ENCODE measurements at regions not wholly inside any gene's neighbourhood (a gene's known extent, or its start where the extent isn't known, plus 50 kb on each side); places are given as distances from the start of the nearest gene placed in this dataset.
"Not testable (repeated sequence)": the region's sequence is repeated elsewhere in the genome, so short reads cannot be mapped to it uniquely, and the experiment has no call there.

DNA sequence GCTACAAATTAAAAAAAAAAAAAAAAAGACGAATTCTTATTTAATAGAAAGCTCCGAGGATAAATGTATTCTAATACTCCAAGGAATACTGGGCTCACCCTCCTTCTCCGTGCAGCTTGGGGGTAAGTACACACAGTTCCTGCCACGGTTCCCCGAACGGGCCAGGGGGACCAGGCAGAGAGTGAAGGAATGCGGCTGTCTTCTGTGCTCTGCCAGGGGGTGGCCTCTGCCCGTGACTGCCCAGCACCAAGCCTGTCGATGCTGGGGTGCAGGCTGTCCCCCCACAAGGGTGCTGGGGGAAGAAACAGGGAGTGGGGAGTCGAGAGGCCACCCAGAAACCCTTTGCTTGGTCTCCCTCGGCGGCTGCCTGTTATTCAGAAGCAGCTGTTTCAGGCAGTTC is 410.1 kb upstream of the IRX1 start:
- no peak for DNase-seq

DNA sequence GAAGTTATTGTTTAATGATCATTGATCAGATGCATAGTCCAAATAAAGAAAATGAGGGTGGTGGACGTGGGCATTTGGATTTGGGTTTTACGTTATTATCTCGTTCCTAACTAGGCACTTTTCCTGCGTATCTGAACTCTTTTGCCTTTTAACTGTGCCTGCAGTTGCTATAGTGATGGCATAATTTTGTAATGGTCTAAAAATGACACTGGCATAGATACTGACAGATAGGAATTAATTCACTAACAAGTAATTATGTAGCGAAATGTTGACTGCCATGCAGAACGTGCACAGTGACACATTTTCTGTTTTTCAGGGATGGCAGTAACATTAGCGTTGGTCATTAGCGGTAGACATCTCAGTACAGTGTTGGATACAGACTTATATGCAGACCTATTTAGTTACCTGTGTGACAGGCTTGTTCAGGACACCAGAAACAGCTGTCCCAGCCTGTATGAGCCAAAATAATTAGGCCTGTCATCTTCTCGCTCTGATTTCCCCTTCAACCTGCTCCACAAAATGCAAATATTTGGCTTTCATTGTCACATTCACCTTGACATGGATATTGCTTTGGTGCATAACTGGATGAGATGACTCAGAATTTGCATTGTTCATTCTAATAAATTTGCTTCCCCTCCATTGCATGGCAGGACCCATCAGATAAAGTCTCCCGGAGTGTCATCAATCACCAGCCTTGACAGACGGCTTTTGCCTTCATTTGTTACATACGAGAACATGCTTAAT is 413.3 kb upstream of the IRX1 start:
- DNase-seq = no peak

DNA sequence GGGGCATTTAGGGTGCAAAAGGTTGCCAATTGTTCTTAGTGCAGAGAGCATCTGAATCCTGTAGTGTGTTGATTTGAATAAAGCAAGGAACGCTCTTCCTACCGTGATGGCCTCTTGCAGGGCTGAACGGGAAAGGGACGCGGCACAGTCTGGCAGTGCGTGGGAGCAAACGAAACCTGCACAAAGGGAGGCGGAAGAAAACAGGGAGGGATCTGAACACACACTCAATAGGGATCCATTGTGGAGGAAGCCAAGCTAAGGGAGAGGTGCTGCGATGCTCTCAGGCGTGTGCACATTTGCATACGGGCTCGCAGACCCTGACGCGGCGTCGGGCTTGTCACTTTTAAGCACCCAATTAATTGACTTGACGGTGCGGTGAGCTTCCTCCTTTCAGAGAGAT is 414.0 kb upstream of the IRX1 start:
- no peak for DNase-seq

DNA sequence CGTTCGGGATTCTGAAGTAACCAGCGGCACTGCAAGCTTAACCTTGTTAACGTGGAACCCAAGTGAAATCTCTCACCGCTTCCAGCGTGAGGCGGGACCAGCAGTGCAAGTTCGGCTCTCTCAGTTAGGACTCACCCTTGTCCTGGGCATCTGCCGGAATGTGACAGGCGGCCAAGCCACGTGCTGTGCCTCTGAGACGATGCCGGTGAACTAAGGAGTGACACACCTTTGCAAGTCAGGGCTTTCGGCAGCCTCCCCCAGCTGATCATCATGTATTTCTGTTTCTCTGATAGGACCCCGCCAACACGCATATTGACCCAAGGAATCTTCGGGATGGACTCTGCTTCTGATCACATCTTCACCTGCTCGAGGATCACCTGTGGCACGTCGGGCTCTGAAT is 415.0 kb upstream of the IRX1 start:
- no peak for DNase-seq

DNA sequence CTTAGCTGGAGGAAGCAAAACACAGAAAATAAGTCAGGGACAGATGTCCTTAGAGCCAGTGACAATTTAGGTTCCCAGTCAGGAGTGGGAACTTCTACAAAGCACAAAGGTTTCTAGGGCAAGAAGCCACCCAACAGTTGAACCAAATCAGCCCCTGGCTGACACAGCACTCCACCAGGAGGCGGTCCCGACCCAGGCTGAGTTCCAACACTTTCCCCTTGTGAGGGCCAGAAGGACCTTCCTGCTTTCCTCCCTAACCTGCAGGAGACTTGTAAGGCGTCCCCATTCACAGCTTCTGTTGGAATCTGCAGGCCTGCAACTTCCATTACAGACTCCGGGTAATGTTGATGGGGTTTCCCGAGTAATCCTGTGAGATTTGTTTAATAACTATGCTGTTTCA is 416.4 kb upstream of the IRX1 start:
- DNase-seq = no peak

DNA sequence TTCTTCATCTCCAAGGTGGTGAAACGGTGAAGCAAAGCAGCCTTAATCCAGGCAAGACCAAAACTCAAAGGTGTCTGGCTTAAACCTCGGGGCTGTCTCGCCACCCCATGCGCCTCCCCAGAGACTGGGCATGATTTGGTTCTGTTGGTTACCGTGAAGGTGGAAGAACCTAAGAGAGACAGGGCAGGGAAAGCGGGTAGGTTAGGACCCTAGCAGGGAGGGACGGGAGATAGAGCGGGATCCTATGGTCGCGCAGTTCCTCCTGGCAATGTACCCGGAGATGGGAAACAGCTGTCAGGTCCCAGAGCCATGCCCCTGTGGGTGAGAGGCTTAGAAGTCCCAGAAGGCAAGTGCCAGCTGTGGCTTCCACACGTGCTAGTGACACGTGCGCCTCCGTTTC is 418.3 kb upstream of the IRX1 start:
- no peak for DNase-seq

DNA sequence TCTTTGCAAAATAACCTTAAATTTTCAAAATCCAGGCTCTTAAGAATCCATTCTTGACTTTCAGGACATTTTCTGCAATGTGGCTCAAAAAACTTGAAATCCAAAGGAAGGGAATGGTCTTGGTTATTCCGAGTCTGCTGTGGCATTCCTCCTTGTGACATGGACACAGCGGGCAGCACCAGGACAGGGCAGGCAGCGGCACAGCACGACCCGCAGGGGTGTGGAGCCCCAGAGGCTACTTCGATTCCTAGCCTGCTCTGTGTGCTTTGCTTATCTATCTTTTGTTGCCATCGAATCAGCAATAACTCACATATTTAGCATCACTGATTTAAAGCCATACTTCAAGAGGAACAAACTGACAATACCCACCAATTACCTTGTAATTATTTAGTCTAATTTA is 420.2 kb upstream of the IRX1 start:
- DNase-seq = no peak

DNA sequence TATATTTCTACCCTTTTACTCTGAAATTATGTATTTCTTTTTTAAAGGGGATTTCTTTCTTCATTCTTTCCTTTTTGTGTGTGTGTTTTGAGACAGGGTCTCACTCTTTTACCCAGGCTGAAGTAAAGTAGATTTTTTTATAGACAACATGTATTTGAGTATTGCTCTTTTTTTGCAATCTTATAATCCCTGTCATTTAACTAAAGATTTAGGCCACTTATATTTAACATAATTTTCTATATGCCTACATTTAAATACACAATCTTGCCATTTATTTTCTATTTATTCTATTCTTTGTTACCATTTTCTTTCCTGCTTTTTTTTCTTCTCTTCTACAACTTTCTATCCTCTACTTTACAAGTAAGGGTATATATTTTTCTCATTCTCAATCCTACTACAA is 416.0 kb upstream of the IRX2 start:
- no peak for DNase-seq

DNA sequence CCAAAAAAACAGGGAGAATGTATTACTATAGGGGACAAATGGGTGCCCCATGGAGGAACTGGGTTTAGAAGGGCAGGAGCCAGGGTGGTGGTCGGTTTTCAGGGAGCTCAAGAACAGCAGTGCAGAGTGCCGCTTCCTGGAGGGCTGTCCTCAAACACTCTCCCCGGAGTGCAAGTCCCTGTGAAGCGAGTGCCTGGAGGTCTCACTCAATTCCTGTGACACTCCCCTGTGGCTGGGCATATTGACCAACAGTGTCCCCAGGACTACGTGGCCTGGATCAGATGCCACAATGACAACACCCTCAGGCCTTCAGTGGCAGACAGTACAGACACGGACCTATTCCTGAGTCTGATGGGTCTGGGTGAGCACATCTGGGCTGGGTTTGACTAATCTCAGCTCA is 412.1 kb upstream of the IRX2 start:
- DNase-seq = no peak

DNA sequence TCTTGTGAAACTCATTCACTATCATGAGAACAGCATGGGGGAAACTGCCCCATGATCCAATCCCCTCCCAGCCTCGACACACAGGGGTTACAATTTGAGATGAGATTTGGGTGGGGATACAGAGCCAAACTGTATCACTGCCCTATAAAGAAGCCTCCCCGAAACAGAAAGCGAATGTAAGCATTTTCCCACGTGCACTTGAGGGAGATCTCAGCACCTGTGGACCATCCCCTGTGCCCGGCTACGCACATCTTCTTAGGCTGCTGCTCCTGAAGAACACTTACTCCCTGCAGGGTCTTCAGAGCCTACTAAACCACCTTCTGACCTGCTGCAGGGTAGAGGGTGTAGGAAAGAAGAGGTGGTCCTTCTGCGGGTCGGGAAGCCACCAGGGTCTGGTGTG is 410.2 kb upstream of the IRX2 start:
- no peak for DNase-seq

DNA sequence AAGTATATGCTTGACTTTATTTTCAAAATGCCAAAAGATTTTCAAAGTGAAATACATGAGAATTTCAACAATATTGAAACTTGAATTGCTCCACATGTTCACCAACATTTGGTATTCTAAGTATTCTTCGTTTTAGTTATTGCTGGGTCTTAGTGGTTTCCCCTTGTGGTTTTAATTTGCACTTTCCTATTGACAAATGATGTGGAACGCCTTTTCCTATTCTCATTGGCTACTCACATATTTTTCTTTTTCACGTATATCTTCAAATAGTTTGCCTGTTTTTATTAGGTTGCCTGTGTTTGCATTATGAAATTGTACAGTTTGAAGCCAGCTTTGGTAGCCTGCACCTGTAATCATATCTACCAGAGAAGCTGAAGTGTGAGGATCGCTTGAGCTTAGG is 405.7 kb upstream of the IRX2 start:
- no peak for DNase-seq

DNA sequence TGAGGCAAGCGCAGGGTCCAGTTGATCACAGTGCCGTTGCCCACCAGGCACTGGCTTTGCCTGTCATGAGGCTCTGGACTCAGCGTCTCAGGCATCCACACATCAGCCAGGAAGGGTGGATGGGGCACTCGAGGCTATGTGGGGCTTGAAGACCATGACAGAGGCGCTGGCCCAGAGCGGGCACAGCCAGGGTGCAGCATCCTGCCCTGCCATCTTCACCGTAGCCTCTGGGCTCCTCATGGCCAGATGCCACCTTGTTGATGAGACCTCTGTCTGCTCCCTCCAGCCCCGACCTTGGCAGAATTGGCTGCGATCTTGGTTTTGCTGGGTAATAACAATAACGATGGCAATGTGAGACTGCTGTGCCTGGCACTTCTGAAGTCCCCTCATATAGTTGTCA is 404.2 kb upstream of the IRX2 start:
- DNase-seq = no peak

DNA sequence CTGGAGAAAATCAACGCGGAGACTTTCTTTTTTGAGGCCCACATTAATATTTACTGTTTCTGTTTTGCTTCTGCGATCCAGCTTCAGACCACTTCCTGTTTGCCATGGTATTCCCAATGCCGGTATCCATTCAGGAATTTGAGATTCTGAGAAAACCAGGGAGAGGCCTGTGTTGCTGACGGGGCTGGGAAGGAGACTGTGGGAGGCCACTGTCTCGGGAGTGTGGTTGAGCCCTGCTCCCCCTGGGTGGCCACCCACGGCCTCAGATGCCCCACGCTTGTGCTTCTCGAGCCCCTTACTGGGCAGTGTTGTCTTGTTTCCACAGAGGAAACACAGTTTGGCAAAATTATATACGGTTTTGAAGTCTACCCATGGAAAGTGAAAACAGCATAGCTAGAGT is 403.6 kb upstream of the IRX2 start:
- no peak for DNase-seq

DNA sequence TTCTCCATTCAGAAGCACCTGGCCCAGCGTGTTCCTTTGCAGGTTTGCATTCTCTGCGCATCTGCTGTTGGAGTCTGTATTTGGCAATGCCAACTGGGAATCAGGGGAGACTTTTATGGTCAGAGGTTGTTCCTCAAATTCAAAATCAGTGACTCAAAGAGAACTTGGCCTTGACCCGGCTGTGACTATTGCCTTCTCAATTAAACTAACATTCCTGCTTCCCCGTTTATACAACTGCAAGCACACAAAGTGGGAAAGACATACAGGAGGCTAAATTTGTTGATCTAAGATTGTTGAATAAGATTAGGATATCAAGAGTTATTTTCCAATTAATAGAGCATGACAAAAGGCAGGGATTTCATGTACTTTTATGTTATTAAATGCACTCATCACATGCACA is 402.4 kb upstream of the IRX2 start:
- no peak for DNase-seq

DNA sequence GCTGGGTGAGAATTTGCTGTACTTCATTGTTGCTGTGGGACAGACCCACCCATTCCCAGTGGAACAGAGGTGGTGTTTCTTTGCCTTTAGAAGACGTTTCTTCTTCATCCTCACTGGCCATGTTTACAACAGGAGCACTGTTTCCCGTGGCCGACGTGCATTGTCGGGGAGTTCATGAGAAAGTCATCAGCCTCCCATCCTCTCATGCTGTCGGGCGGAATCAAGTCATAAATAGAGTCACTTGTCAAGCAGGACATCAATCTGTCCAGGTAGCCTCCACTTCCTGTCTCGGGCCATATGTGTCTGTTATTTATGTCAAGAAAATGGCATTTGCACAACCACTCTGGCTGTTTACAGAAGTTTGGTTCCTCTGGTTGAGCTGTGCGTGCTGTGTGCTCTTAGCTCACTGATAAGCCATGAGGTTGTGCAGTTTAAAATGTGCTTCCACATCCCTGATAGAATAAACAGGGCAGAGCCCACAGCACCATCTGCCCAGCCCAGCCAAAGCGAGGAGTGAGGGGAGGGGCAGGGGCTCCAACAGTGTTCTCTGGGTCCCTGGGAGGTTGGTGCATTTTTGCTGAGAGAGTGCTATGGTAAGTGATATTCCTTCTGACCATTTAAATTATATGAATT is 401.9 kb upstream of the IRX2 start:
- DNase-seq = no peak

DNA sequence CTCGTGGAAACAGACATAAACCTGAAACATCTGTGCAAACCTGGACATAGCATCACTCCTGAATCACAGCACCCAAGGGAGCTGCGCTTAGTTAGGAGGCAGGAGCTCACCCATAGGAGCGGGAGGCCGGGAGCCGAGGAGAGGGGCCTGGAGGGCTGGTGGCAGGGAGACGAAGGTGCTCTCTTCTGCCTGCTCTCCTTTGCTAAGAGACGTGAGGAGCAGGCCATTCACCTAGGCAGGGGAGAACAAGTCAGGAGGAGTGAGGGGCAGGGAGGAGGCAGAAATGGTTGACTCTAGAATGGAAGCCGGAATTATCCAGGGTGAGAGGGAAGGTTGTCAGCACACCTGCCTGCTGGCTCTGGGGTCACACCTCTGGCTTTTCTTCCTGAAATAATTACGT is 398.4 kb upstream of the IRX2 start:
- no peak for DNase-seq

DNA sequence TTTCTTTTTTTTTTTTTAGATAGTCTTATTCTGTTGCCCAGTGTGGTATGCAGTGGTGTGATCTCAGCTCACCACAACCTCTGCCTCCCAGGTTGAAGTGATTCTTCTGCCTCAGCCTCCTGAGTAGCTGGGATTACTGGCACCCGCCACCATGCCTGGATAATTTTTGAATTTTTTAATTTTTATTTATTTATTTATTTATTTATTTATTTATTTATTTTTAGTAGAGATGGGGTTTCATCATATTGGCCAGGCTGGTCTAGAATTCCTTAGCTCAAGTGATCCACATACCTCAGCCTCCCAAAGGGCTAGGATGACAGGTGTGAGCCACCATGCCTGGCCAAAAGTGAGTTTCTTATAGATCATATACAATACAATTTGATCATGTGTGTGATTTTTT is 395.9 kb upstream of the IRX2 start:
- not testable (repeated sequence) for DNase-seq

DNA sequence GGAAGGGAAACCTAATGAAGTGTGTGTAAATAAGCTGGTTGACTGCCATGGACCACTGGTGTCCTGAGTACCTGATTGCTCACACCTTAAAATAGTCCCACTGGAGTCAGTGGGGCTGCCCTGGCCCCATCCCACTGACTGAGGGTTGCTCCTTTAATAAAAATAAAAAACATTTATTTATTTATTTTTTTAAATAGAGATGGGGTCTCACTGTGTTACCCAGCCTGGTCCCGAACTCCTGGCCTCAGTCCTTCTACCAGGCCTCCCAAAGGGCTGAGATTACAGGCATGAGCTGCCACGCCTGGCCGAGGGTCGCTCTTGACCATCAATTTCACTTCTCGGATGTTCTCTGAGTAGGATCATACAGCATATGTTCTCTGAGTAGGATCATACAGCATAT is 394.2 kb upstream of the IRX2 start:
- no peak for DNase-seq

DNA sequence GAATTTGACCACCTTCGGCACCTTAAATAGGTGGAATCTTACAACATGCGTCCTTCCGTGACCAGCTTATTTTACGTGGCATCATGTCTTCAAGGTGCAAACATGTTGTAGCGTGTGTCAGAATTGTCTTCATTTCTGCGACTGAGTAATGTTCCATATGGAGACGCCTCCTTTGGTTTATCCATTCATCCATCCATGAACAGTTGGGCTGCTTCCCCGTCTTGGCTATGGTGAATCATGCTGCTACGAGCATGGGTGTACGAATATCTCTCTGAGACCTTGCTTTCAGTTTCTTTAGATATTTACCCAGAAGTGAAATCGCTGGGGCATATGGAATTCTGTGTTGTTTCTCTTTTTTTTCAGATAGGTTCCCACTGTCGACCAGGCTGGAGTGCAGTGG is 391.9 kb upstream of the IRX2 start:
- no peak for DNase-seq

DNA sequence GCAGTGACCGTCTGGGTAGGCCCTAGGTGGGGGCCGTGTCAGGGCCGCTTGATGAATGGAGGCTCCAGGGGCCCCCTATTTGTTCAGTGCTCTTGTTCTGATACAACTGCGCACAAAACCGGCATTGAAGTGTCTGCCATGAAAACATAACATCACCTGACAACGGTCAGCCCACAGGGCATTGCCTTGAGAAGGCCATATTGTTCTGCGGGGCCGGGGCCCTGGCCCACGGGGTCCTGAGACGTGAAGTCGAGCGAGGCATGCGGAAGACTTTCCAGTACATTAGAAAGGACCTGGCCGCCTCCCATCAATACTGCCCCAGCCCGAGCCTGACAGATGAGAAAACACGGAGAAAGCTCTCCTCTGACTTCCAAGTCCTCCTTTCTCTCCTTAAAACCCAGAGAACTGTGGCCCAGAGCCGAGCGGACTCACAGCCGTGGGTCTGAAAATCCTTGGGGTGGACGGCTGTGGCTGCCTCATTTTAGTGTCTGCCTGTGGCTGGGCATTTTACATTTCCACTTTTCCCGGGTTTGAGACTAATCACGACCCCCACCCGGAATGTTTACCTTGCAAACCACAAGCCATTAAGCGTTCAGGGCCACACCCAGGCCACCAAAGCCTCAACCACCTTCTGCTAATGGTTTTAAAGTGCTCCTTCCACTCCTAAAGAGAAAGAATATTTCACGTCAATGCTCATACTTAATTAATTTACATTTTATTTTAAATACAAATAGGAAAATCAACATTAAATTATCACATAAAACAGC is 391.0 kb upstream of the IRX2 start:
- DNase-seq = no peak

DNA sequence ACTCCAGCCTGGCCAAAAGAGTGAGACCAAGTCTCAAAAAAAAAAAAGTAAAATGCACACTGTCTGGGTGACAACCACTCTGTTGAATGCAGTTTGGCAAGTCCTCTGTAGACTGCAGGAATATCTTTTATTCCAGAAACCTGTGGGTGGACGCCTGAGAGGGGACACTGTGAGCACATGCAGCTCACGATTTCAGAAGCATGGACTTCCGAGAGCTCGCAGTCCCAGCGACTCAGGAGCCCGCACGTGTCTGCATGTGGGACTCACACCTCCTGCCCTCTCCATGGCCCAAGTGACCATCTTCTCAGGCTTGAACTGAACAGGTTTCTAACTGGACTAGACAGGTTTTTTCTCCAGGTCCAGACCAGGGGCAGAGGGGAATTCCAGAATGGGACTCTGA is 388.6 kb upstream of the IRX2 start:
- DNase-seq = no peak

DNA sequence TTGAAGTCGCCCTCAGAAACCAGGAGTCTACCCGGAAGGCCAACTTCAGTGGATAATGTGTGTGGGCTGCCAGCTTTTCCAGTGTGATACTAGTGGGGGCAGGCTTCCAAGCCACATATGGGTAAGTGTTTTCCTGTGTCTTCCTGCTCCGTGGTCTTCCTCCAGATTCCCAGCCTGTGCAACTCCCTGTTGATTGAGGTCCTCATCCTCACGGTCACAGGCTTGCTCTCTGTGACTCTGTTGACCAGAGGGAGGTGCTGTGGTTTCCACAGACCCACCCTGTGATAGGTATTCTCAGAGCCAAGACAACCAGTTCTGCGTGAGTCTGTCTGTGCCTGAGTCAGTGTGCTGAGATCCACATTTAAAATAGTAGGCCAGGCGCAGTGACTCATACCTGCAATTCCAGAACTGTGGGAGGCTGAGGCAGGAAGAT is 388.0 kb upstream of the IRX2 start:
- no peak for DNase-seq

DNA sequence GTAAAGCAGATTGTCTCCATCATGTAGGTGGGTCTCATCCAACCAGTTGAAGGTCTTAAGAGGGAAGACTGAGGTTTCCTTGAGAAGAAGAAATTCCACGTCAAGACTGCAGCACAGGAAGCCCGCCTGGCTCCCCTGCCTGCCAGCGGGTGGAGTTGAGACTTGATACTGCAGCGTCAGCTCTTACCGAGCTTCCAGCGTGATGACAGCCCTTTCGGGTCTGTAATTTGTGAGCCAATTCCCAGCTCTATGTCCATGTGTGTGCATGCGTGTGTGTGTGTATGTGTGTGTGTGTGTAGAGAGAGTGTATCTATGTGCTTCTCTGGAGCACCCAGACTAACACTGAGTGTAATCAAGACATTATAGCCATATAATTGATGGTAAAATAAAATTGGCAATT is 379.7 kb upstream of the IRX2 start:
- no peak for DNase-seq

DNA sequence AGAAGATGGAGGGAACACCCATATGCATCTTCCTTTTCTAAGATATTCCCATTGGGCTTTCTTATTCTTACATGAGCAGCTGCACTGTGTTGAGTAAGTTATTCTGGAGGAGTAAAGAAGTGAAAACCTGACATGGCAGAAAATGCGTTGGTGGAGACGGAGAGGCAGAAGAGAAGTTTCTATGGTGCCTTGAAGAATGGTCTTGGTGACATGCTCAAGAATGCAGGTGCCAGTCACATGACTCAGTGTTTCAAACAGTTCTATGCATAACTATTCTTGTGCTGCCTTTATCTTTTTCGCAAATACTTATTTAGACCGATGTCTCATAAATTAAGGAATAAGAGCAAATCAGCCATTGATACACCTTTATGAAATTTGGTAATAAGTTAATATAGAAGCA is 377.8 kb upstream of the IRX2 start:
- no peak for DNase-seq

All from T-helper 2 cell (primary cell).